Gastroesophageal sphincter (tissue), 3 donors: ENCODE measurements at regions not wholly inside any gene's neighbourhood (a gene's known extent, or its start where the extent isn't known, plus 50 kb on each side); places are given as distances from the start of the nearest gene placed in this dataset.

Source experiments
- EP300 ChIP-seq: sonication (generic); formaldehyde crosslinking; IDR thresholded peaks from one replicate; pipeline ENCODE4 v1.6.1; 2017; ENCODE audit warnings: antibody characterized with exemption, mild to moderate bottlenecking
- POLR2A ChIP-seq, 2 donors: fragments of 450-650 bp; IDR thresholded peaks; one replicate each; pipeline ENCODE4 v1.6.1; 2017; ENCODE audit warnings: antibody characterized with exemption in 2 of 2, mild to moderate bottlenecking in 2 of 2, moderate library complexity in 1 of 2
- POLR2AphosphoS5 ChIP-seq: sonication (generic); formaldehyde crosslinking; IDR thresholded peaks from one replicate; pipeline ENCODE4 v1.6.1; 2017; ENCODE audit warnings: antibody characterized with exemption
- TF ChIP-seq, protein P1 (sequence below), 4 experiments: fragments of 200-600 bp in 2 of 4; fragments of 450-650 bp in 2 of 4; sonication (generic) in 1 of 4; IDR thresholded peaks; one replicate each; pipeline ENCODE4 v1.5.1; 2017 to 2019; ENCODE audit warnings: antibody characterized with exemption in 4 of 4, mild to moderate bottlenecking in 2 of 4, moderate library complexity in 2 of 4

DNA sequence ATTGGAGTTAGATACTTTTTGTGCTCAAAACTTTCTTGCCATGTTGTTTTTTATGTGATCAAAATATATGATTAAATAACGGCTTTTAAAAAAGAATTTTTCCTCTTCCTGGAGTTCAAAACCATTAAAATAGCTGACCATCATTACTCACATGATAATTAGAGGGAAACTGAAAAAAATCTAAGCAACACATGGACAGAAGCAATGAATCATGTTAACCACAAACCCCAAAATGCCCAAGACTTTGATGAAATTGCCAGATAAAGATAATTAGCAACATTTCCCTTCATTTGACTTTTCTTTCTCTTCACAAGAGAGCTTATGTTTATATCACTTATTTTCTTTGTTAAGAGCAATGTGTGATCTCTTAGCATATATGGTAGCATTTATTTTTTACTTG, 1294.2 kb downstream of the EFNA5 start:
- TF ChIP-seq, protein P1, sequence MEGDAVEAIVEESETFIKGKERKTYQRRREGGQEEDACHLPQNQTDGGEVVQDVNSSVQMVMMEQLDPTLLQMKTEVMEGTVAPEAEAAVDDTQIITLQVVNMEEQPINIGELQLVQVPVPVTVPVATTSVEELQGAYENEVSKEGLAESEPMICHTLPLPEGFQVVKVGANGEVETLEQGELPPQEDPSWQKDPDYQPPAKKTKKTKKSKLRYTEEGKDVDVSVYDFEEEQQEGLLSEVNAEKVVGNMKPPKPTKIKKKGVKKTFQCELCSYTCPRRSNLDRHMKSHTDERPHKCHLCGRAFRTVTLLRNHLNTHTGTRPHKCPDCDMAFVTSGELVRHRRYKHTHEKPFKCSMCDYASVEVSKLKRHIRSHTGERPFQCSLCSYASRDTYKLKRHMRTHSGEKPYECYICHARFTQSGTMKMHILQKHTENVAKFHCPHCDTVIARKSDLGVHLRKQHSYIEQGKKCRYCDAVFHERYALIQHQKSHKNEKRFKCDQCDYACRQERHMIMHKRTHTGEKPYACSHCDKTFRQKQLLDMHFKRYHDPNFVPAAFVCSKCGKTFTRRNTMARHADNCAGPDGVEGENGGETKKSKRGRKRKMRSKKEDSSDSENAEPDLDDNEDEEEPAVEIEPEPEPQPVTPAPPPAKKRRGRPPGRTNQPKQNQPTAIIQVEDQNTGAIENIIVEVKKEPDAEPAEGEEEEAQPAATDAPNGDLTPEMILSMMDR (IDR thresholded peaks at IDR 0.05): no peak
- TF ChIP-seq POLR2A (IDR thresholded peaks at IDR 0.05): no peak
- no peak for TF ChIP-seq POLR2AphosphoS5
- no peak for TF ChIP-seq EP300
